HG03280 (cell line): ENCODE measurements at regions not wholly inside any gene's neighbourhood (a gene's known extent, or its start where the extent isn't known, plus 50 kb on each side); places are given as distances from the start of the nearest gene placed in this dataset.
"Not testable (repeated sequence)": the region's sequence is repeated elsewhere in the genome, so short reads cannot be mapped to it uniquely, and the experiment has no call there.

Experiments used
- ATAC-seq: cut with Tn5 transposase; IDR thresholded peaks from one replicate; pipeline ENCODE4 v1.9.1; 2021; ENCODE audit warnings: mild to moderate bottlenecking, moderate library complexity; ENCODE audit not compliant: unreplicated experiment

GRCh38 chr3:105974381-105974780 is 105.6 kb upstream of the CBLB start:
- no peak for ATAC-seq

DNA sequence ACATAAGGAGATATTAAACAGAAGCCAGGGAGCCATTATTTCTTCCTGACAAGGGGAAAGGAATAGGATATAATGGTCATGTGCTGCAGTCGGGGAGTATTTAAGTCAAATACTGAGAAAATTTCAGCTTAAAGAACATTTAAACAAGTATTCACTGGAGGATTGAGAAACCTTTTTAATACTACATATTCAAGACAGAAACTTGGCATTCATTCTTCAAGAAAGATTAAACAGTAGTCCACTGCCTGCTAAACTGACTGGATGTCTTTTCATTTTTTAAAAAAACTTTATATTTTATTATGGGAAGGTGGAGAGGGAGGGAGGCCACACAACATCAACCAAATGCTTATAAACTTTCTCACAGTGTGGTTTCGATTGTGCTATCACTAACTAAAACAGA is 107.4 kb upstream of the CBLB start:
- ATAC-seq, result no peak

GRCh38 chr3:105979961-105980360 is 111.1 kb upstream of the CBLB start:
- ATAC-seq, result no peak

DNA sequence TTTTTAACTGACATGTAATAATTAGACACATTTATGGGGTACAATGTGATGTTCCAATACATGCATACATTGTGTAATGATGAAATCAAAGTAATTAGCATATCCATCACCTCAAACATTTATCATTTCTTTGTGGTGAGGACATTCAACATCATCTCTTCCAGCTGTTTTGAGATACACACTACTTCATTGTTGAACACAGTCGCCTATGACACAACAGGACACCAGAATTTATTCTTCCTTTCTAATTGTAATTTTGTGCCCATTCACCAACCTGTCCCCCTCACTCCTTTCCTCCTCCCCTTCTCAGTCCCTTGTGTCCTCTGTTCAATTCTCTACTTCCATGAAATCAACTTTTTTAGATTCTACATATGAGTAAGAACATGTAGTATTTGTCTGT is 113.4 kb upstream of the CBLB start:
- ATAC-seq, result no peak

GRCh38 chr3:105984837-105985236 is 116.0 kb upstream of the CBLB start:
- no peak for ATAC-seq

DNA sequence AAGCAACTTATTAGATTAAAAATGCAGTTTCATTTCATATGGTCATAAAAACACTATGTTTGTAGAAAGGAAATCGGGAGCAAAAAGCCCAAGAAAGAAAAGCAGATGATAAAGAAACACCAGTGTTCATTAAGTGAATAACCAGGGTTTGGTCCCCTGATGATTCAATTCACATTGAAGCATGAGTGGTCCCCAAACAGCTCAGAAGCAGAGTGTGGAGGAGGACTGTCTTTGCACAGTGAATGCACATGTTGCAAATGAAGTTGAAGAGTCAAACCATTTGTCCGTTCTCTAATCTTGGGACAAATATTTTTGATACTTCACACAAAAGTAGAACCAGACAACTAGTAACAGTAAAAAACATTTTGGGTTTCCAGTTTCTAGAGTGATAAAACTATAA is 117.5 kb upstream of the CBLB start:
- ATAC-seq, result not testable (repeated sequence)

DNA sequence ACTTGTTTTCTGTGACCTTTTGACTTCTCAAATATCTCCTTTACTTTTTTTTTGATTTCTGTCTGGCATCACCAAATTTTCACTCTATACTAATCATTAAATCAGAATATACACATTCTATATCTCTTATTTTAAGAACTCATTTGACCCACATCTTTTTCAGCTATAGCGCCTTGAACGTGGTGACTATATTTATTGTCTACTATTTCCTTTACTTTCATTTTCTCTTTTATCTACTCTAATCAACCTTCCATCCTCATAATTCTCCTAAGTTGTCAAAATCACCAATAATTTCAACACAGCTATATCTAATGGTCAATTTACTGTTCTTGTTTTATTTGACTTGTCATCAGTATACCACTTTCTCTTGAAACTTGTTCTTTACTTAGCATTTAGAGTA is 119.0 kb upstream of the CBLB start:
- no peak for ATAC-seq

GRCh38 chr3:105988540-105989212 is 119.9 kb upstream of the CBLB start:
- ATAC-seq, result no peak

- ATAC-seq, result no peak
These were observed 128.0 kb upstream of the CBLB start for GRCh38 chr3:105996781-105997180.

- no peak for ATAC-seq
These were observed 128.6 kb upstream of the CBLB start for GRCh38 chr3:105997466-105997799.

- no peak for ATAC-seq
These were observed 129.2 kb upstream of the CBLB start for GRCh38 chr3:105997800-105998526.

- ATAC-seq, result no peak
These were observed 131.0 kb upstream of the CBLB start for GRCh38 chr3:105999856-106000255.

GRCh38 chr3:106001923-106002322 is 133.1 kb upstream of the CBLB start:
- ATAC-seq, result no peak

DNA sequence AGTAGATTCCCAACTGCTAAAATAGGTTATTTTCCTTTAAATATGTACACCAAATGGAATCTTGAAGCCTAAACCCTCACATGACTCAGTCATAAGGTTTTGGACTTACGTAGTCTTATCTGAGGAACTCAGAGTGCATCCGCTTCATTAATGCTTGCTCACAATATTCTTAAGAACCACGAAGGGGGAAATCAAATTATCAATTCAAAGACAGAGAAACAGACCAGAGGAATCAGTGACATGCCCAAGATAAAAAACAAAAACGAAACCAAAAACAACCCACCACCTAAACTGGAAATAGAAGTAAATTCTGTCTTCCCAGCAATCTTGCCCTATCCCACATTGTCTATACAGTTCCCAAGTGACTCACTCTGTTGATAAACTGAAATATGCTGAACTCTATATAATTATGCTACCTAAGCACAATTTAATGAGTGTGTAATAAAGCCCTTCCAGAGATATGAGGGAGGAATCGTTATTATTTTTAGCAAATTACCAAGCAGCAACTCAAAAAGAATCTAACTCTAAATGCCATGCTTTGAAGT is 135.4 kb upstream of the CBLB start:
- ATAC-seq, result no peak

- ATAC-seq, result no peak
These were observed 136.0 kb upstream of the CBLB start for GRCh38 chr3:106004826-106005225.

- no peak for ATAC-seq
These were observed 137.2 kb upstream of the CBLB start for GRCh38 chr3:106006001-106006400.

- ATAC-seq, result no peak
These were observed 137.8 kb upstream of the CBLB start for GRCh38 chr3:106006571-106006970.

DNA sequence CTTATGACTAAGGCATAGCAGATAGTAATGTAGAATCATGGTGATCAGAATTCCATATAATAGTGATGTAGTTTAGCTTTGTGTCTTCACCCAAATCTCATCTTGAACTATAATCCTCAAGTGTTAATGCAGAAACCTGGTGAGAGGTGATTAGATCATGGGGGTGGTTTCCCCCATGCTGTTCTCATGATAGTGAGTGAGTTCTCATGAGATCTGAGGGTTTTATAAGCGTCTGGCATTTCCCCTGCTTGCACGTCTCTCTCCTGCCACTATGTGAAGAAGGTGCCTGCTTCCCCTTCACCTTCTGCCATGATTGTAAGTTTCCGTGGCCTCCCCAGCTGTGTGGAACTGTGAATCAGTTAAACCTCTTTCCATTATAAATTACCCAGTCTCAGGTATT is 138.7 kb upstream of the CBLB start:
- no peak for ATAC-seq

GRCh38 chr3:106008766-106009165 is 140.0 kb upstream of the CBLB start:
- no peak for ATAC-seq

- no peak for ATAC-seq
These were observed 142.0 kb upstream of the CBLB start for GRCh38 chr3:106010829-106011228.

- no peak for ATAC-seq
These were observed 145.2 kb upstream of the CBLB start for GRCh38 chr3:106013971-106014370.

GRCh38 chr3:106014518-106014917 is 145.7 kb upstream of the CBLB start:
- no peak for ATAC-seq

GRCh38 chr3:106014971-106015370 is 146.2 kb upstream of the CBLB start:
- ATAC-seq, result no peak
